ENCODE measurements at regions not wholly inside any gene's neighbourhood (a gene's known extent, or its start where the extent isn't known, plus 50 kb on each side); places are given as distances from the start of the nearest gene placed in this dataset.

DNA sequence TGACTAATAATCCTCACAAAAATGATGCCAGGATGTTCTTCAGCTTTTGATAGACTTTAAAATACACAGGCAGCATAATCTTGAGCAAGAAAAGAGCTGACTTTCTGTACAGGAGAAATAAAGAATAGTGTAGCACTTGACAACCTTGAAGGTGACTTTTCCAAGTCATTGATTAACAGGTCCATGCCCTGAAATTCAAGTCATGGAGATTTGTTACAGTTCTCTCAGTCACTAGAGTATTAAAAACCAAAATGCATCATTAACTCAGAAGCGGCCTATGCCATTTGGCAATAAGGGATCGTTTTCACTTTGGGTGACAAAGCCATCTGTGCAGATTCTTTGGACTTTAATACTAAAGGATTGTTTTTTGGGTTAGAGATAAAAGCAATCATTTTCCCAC is 692.7 kb upstream of the SGO1 start (continued):
- TF ChIP-seq, protein P1, sequence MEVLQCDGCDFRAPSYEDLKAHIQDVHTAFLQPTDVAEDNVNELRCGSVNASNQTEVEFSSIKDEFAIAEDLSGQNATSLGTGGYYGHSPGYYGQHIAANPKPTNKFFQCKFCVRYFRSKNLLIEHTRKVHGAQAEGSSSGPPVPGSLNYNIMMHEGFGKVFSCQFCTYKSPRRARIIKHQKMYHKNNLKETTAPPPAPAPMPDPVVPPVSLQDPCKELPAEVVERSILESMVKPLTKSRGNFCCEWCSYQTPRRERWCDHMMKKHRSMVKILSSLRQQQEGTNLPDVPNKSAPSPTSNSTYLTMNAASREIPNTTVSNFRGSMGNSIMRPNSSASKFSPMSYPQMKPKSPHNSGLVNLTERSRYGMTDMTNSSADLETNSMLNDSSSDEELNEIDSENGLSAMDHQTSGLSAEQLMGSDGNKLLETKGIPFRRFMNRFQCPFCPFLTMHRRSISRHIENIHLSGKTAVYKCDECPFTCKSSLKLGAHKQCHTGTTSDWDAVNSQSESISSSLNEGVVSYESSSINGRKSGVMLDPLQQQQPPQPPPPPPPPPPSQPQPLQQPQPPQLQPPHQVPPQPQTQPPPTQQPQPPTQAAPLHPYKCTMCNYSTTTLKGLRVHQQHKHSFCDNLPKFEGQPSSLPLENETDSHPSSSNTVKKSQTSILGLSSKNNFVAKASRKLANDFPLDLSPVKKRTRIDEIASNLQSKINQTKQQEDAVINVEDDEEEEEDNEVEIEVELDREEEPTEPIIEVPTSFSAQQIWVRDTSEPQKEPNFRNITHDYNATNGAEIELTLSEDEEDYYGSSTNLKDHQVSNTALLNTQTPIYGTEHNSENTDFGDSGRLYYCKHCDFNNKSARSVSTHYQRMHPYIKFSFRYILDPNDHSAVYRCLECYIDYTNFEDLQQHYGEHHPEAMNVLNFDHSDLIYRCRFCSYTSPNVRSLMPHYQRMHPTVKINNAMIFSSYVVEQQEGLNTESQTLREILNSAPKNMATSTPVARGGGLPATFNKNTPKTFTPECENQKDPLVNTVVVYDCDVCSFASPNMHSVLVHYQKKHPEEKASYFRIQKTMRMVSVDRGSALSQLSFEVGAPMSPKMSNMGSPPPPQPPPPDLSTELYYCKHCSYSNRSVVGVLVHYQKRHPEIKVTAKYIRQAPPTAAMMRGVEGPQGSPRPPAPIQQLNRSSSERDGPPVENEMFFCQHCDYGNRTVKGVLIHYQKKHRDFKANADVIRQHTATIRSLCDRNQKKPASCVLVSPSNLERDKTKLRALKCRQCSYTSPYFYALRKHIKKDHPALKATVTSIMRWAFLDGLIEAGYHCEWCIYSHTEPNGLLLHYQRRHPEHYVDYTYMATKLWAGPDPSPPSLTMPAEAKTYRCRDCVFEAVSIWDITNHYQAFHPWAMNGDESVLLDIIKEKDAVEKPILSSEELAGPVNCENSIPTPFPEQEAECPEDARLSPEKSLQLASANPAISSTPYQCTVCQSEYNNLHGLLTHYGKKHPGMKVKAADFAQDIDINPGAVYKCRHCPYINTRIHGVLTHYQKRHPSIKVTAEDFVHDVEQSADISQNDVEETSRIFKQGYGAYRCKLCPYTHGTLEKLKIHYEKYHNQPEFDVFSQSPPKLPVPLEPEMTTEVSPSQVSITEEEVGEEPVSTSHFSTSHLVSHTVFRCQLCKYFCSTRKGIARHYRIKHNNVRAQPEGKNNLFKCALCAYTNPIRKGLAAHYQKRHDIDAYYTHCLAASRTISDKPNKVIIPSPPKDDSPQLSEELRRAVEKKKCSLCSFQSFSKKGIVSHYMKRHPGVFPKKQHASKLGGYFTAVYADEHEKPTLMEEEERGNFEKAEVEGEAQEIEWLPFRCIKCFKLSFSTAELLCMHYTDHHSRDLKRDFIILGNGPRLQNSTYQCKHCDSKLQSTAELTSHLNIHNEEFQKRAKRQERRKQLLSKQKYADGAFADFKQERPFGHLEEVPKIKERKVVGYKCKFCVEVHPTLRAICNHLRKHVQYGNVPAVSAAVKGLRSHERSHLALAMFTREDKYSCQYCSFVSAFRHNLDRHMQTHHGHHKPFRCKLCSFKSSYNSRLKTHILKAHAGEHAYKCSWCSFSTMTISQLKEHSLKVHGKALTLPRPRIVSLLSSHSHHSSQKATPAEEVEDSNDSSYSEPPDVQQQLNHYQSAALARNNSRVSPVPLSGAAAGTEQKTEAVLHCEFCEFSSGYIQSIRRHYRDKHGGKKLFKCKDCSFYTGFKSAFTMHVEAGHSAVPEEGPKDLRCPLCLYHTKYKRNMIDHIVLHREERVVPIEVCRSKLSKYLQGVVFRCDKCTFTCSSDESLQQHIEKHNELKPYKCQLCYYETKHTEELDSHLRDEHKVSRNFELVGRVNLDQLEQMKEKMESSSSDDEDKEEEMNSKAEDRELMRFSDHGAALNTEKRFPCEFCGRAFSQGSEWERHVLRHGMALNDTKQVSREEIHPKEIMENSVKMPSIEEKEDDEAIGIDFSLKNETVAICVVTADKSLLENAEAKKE (CRISPR knock-in tag; IDR thresholded peaks at IDR 0.05): no peak
- no peak for TF ChIP-seq POLR2AphosphoS5 (IDR thresholded peaks at IDR 0.05; ENCODE audit: low read depth)
- no peak for TF ChIP-seq STAT1 (IDR thresholded peaks at IDR 0.05; ENCODE audit: unreplicated experiment)
- TF ChIP-seq ZNF114 (CRISPR knock-in tag; IDR thresholded peaks at IDR 0.05): no peak
- TF ChIP-seq, protein P2, sequence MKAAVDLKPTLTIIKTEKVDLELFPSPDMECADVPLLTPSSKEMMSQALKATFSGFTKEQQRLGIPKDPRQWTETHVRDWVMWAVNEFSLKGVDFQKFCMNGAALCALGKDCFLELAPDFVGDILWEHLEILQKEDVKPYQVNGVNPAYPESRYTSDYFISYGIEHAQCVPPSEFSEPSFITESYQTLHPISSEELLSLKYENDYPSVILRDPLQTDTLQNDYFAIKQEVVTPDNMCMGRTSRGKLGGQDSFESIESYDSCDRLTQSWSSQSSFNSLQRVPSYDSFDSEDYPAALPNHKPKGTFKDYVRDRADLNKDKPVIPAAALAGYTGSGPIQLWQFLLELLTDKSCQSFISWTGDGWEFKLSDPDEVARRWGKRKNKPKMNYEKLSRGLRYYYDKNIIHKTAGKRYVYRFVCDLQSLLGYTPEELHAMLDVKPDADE (IDR thresholded peaks at IDR 0.05): no peak
- TF ChIP-seq NANOG (IDR thresholded peaks at IDR 0.05; ENCODE audit: borderline replicate concordance): no peak
- no peak for TF ChIP-seq EZH2phosphoT487 (IDR thresholded peaks at IDR 0.05; ENCODE audit: unreplicated experiment)
- no peak for TF ChIP-seq ZNF331 (CRISPR knock-in tag; IDR thresholded peaks at IDR 0.05; ENCODE audit: low read depth)
- no peak for TF ChIP-seq EZH2 (IDR thresholded peaks at IDR 0.05; ENCODE audit: low read depth, unreplicated experiment)
- TF ChIP-seq JUNB (IDR thresholded peaks at IDR 0.05; ENCODE audit: unreplicated experiment): no peak

DNA sequence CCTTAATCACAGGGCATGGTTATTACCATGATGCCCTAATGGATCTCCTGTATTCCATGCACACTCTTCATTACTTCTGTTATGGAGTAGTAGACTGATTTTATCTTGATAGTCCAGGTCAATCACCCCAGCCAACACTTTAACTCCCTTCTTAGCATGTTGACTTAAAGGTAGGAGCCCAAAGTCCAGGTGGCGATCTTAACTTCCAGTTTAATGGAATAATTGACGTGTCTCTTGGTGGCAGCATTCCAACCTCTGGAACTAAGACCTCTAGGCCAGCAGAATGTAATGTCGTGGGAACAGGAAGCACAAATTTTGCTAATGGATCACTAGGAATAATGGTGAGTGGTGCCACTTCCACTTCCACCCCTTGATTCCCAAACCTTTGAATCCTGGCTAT is 687.2 kb upstream of the SGO1 start:
- no peaks in the 10 kb centered on the region for H3K9me2 ChIP-seq (ENCODE audit: insufficient read depth)
- no peaks in the 10 kb centered on the region for H4K20me1 ChIP-seq (replicated peaks; ENCODE audit: insufficient read depth)
- H2AFZ ChIP-seq: no peak overlapping the region
- H3K4me3 ChIP-seq: no peak overlapping the region
- DNase-seq (ENCODE audit: low spot score) (no peak), ATAC-seq (no peak)
- H3K4me1 Mint-ChIP-seq: no peaks in the 10 kb centered on the region
- H3K36me3 ChIP-seq (ENCODE audit: insufficient read depth): no peaks in the 10 kb centered on the region; the same call in 1 of the 2 replicates
- no peaks in the 10 kb centered on the region for H3K4me1 ChIP-seq (ENCODE audit: insufficient read depth)
- H3K9me3 Mint-ChIP-seq: peaks cover 13% of the 10 kb centered on the region
- no peaks in the 10 kb centered on the region for H3K79me2 ChIP-seq (replicated peaks; ENCODE audit: insufficient read depth)
- peaks cover 7% of the 10 kb centered on the region; the same call in 1 of the 3 replicates for H3K36me3 Mint-ChIP-seq (ENCODE audit: low read depth)
- H3K27ac Mint-ChIP-seq: no peak overlapping the region
- H3K4me3 Mint-ChIP-seq: no peak overlapping the region
- no peak overlapping the region for H3K27ac ChIP-seq (ENCODE audit: low read depth)
- H3K27me3 ChIP-seq (ENCODE audit: insufficient read depth): no peaks in the 10 kb centered on the region
- no peaks in the 10 kb centered on the region for H3K27me3 Mint-ChIP-seq (ENCODE audit: insufficient read depth, low read depth, poor library complexity)
- H3F3A ChIP-seq (replicated peaks; ENCODE audit: low read depth): no peaks in the 10 kb centered on the region
- H3K4me2 ChIP-seq: no peak overlapping the region
- TF ChIP-seq ZNF114 (CRISPR knock-in tag; IDR thresholded peaks at IDR 0.05) (no peak), JUNB (IDR thresholded peaks at IDR 0.05; ENCODE audit: unreplicated experiment) (no peak), CREB1 (CRISPR knock-in tag; IDR thresholded peaks at IDR 0.05; ENCODE audit: low read depth) (no peak), NANOG (IDR thresholded peaks at IDR 0.05; ENCODE audit: borderline replicate concordance) (no peak), STAT1 (IDR thresholded peaks at IDR 0.05; ENCODE audit: unreplicated experiment) (no peak), EZH2phosphoT487 (IDR thresholded peaks at IDR 0.05; ENCODE audit: unreplicated experiment) (no peak)
- TF ChIP-seq, protein P2 (IDR thresholded peaks at IDR 0.05): no peak
- TF ChIP-seq, protein P3, sequence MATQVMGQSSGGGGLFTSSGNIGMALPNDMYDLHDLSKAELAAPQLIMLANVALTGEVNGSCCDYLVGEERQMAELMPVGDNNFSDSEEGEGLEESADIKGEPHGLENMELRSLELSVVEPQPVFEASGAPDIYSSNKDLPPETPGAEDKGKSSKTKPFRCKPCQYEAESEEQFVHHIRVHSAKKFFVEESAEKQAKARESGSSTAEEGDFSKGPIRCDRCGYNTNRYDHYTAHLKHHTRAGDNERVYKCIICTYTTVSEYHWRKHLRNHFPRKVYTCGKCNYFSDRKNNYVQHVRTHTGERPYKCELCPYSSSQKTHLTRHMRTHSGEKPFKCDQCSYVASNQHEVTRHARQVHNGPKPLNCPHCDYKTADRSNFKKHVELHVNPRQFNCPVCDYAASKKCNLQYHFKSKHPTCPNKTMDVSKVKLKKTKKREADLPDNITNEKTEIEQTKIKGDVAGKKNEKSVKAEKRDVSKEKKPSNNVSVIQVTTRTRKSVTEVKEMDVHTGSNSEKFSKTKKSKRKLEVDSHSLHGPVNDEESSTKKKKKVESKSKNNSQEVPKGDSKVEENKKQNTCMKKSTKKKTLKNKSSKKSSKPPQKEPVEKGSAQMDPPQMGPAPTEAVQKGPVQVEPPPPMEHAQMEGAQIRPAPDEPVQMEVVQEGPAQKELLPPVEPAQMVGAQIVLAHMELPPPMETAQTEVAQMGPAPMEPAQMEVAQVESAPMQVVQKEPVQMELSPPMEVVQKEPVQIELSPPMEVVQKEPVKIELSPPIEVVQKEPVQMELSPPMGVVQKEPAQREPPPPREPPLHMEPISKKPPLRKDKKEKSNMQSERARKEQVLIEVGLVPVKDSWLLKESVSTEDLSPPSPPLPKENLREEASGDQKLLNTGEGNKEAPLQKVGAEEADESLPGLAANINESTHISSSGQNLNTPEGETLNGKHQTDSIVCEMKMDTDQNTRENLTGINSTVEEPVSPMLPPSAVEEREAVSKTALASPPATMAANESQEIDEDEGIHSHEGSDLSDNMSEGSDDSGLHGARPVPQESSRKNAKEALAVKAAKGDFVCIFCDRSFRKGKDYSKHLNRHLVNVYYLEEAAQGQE (IDR thresholded peaks at IDR 0.05; ENCODE audit: unreplicated experiment): no peak
